C4-2B (cell line): ENCODE measurements at regions not wholly inside any gene's neighbourhood (a gene's known extent, or its start where the extent isn't known, plus 50 kb on each side); places are given as distances from the start of the nearest gene placed in this dataset.

Experiments
- CTCF ChIP-seq: fragments of 450-650 bp; conservative IDR thresholded peaks from 2 replicates; pipeline ENCODE4 v1.5.1; 2017; ENCODE audit warnings: mild to moderate bottlenecking
- ZFX ChIP-seq: fragments of 450-650 bp; IDR thresholded peaks from 2 replicates; pipeline ENCODE4 v1.6.1; 2017

DNA sequence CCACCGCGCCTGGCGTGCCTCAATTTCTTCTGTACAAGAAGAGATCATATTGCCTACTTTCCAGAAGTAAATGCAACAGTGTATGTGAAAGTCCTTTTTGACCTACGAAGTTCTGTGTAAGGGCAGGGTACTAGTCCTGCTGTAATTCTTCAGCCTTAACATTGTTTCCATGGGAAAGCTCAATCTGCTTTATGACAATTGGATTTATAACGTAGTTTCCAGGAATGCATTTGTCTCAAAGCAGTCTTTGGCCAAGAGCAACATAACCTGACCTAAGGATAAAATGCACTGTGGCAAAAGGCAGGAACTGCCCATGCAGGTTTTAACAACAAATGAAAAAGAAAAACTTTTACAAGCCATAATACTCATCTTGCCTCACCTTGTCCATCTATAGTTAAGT, 108.1 kb upstream of the PODXL start:
- TF ChIP-seq ZFX (no peak), CTCF (no peak)
